Colonic mucosa (tissue), 4 donors: ENCODE measurements at regions not wholly inside any gene's neighbourhood (a gene's known extent, or its start where the extent isn't known, plus 50 kb on each side); places are given as distances from the start of the nearest gene placed in this dataset.

ENCODE experiments used
- DNase-seq: peaks from one replicate; pipeline ENCODE4 v3.0.0-alpha.2; 2020
- H3K27ac ChIP-seq: fragments of 200-600 bp; one replicate; pipeline ENCODE4 v1.8.0; 2021
- H3K27me3 ChIP-seq: fragments of 200-600 bp; one replicate; pipeline ENCODE4 v1.8.0; 2021
- H3K36me3 ChIP-seq: fragments of 200-600 bp; one replicate; pipeline ENCODE4 v1.8.0; 2021
- H3K4me1 ChIP-seq: fragments of 200-600 bp; one replicate; pipeline ENCODE4 v1.8.0; 2021; ENCODE audit warnings: mild to moderate bottlenecking
- H3K4me3 ChIP-seq: fragments of 200-600 bp; one replicate; pipeline ENCODE4 v1.8.0; 2021
- H3K9ac ChIP-seq, 2 donors: one replicate each; pipeline ENCODE4 v1.7.0; 2013; ENCODE audit warnings: control low read depth in 2 of 2, low read depth in 2 of 2, low read length in 2 of 2
- H3K9me3 ChIP-seq: fragments of 200-600 bp; one replicate; pipeline ENCODE4 v1.8.0; 2021
- CTCF ChIP-seq: fragments of 200-600 bp; IDR thresholded peaks from one replicate; pipeline ENCODE4 v1.8.0; 2022; ENCODE audit warnings: antibody characterized with exemption, mild to moderate bottlenecking
- intact Hi-C: fragments of 100-400 bp; cut with DNase I; formaldehyde crosslinking; loops from one replicate; pipeline ENCODE4 v1.14.1; 2022
- donor health status: healthy.
- donor health status: DM: no; HTN: no; CAD: no.
- donor health status: DM: no; HTN: no; CAD: no.

GRCh38 chr1:181142096-181142958 is 53.8 kb downstream of the IER5 start:
- intact Hi-C loops, result loop anchor here (2.0 to 10.0 kb wide), 4 partner anchors 56 to 260 kb away; no protein-coding TSS in a partner anchor
- Histone ChIP-seq H3K27me3 (no peaks in the 10 kb centered on the region), H3K9ac (peak overlapping the region in 1 of 2 donors; percentile 38), H3K9me3 (no peaks in the 10 kb centered on the region), H3K36me3 (no peaks in the 10 kb centered on the region), H3K4me3 (peak overlapping the region; percentile 12), H3K27ac (no peak overlapping the region), H3K4me1 (no peaks in the 10 kb centered on the region)
- DNase-seq, result peak; percentile 89
- peak; percentile 99 for TF ChIP-seq CTCF

DNA sequence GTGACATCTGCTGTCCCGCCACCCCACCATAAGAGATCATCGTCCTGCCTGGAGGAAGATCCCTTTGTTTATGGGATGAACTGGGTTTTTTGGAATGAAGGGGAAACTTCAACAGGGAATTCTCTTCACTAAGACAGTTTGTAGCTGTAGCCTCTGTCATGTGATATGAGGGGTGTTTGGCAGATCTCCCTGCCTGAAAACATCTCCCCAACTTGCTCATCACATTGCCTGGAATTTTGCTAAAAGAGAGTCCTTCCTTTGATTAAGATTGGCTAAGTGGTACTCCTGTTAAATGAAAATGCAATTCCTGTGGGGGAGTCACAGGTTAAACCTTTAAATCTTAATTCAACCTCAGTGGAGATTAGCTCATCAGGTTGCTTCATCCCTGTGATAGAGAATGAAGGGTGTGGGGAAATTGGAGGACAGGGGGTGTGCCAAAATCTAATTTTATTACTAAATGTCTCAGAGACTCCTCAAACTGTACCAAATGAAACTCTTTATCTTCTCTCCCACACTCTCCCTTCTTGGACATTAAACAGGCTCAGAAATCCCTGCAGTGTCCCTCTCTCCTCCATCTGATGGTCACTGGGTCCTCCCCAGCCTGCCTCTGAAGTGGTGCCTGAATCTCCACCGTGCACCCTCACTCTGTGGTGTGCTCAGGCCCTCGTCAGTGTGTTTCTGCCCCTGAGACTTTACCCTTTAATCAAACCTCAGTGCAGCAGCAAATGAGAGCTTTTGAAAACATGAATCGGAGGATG is 54.8 kb downstream of the IER5 start:
- no peaks in the 10 kb centered on the region for H3K36me3 ChIP-seq
- H3K9me3 ChIP-seq, result no peaks in the 10 kb centered on the region
- TF ChIP-seq CTCF, result no peak
- H3K27ac ChIP-seq, result no peak overlapping the region
- intact Hi-C loops, result loop anchor here (2.0 to 10.0 kb wide), 4 partner anchors 56 to 261 kb away; no protein-coding TSS in a partner anchor
- no peaks in the 10 kb centered on the region for H3K4me1 ChIP-seq
- no peak for DNase-seq
- H3K4me3 ChIP-seq, result no peak overlapping the region
- H3K9ac ChIP-seq, result no peak overlapping the region
- H3K27me3 ChIP-seq, result no peaks in the 10 kb centered on the region

- Histone ChIP-seq H3K9me3 (no peaks in the 10 kb centered on the region), H3K27ac (no peak overlapping the region), H3K4me1 (no peaks in the 10 kb centered on the region), H3K36me3 (no peaks in the 10 kb centered on the region), H3K9ac (no peak overlapping the region), H3K4me3 (no peak overlapping the region), H3K27me3 (no peaks in the 10 kb centered on the region)
- intact Hi-C loops, result loop anchor here (5.0 to 10.0 kb wide), 3 partner anchors 107 to 262 kb away; no protein-coding TSS in a partner anchor
- no peak for TF ChIP-seq CTCF
- no peak for DNase-seq
Measured at GRCh38 chr1:181144238-181144637, 55.7 kb downstream of the IER5 start.

DNA sequence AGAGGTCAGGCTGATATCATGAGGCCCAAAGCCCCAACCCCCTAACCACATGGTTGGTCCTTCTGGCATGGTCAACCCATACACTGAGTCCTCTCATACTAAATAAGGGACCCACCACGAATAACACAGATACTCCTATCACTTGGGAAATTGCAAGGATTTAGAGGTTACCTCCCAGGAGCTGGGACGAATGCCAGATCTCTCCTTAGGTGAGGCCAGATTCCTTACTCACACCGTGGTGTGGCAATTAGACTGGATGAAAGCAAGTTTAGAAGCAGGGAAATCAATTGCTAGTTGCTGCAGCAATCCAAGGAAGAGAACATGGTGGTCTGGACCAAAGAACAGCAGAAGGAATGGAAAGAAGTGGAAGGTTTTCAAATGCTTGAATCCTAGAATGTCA is 60.1 kb downstream of the IER5 start:
- no peak for TF ChIP-seq CTCF
- H3K4me1 ChIP-seq, result no peaks in the 10 kb centered on the region
- no peak for DNase-seq
- H3K36me3 ChIP-seq, result no peaks in the 10 kb centered on the region
- H3K4me3 ChIP-seq, result no peak overlapping the region
- H3K27me3 ChIP-seq, result no peaks in the 10 kb centered on the region
- no peak overlapping the region for H3K9ac ChIP-seq
- H3K27ac ChIP-seq, result no peak overlapping the region
- no peaks in the 10 kb centered on the region for H3K9me3 ChIP-seq
- intact Hi-C loops, result loop anchor here (10.0 kb wide), 1 partner anchor 194 kb away; no protein-coding TSS in a partner anchor

- intact Hi-C loops, result loop anchor here (10.0 kb wide), 1 partner anchor 195 kb away; no protein-coding TSS in a partner anchor
- Histone ChIP-seq H3K9me3 (no peaks in the 10 kb centered on the region), H3K36me3 (no peaks in the 10 kb centered on the region), H3K4me1 (no peaks in the 10 kb centered on the region), H3K27ac (no peak overlapping the region), H3K9ac (no peak overlapping the region), H3K4me3 (no peak overlapping the region), H3K27me3 (no peaks in the 10 kb centered on the region)
- DNase-seq, result no peak
- no peak for TF ChIP-seq CTCF
Measured at GRCh38 chr1:181149326-181150125, 61.0 kb downstream of the IER5 start.
